HG03378 (cell line): ENCODE measurements at regions not wholly inside any gene's neighbourhood (a gene's known extent, or its start where the extent isn't known, plus 50 kb on each side); places are given as distances from the start of the nearest gene placed in this dataset.
"Not testable (repeated sequence)": the region's sequence is repeated elsewhere in the genome, so short reads cannot be mapped to it uniquely, and the experiment has no call there.

ENCODE experiments used
- ATAC-seq: cut with Tn5 transposase; IDR thresholded peaks from one replicate; pipeline ENCODE4 v1.9.1; 2021; ENCODE audit warnings: mild to moderate bottlenecking, moderate library complexity; ENCODE audit not compliant: unreplicated experiment

GRCh38 chr11:34795641-34796040 lies 120.5 kb downstream of the APIP start:
- no peak for ATAC-seq

GRCh38 chr11:34794696-34795095 lies 121.5 kb downstream of the APIP start:
- no peak for ATAC-seq

GRCh38 chr11:34793666-34794065 lies 122.5 kb downstream of the APIP start:
- ATAC-seq, result no peak

GRCh38 chr11:34792814-34793258 lies 123.3 kb downstream of the APIP start:
- no peak for ATAC-seq

DNA sequence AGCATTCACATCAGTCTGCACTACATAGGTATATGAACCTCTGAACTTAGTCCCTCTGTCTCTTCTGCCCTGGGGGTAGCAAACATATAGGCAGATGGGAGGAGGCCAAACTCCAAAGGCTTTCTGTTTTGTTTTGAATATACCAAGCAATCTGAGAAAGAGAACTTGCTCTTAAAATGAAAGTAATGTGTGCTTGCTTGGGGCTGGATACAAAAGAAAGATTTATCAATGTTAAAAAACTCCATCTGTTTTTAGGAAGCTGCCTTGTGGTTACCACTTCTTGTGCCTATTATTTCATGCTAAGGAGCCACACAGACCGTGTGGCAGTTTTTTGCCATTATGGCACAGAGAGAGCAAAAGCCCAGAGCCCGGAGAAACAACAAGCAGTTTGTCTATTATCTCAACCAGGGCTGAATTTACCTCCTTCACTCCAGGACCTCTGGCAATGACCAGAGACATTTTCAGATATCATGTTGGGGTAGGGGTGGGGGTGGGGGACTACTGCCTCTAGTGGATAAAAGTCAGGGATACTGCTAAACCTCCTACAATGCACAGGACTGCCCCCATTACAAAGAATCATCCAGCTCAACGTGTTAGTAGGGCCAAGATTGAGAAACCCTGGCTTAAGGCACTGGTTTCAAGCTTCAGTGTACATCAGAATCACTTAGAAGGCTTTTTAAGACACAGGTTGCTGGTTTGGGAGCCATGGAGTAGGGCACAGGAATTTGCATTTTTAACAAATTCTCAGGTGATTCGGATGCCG lies 124.2 kb downstream of the APIP start:
- no peak for ATAC-seq

DNA sequence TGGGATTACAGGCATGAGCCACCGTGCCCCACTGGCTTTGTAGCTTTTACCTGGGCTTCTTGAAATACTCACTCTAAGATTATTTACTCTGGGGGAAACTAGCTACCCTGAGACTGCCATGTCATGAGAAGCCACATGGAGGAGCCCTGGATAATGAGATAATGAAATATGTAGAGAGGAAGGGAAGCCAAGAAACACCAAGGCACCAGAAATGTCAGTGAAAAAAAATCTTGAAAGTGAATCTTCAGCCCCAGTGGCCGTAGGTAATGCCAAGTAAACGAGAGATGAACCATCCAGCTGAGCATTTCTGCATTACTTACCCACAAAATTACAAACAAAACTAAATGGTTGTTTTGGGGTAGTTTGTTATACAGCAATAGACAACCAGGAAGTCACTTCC lies 125.6 kb downstream of the APIP start:
- ATAC-seq, result no peak

- no peak for ATAC-seq
Measured at GRCh38 chr11:34789196-34789834, 126.9 kb downstream of the APIP start.

GRCh38 chr11:34788642-34789041 lies 127.5 kb downstream of the APIP start:
- no peak for ATAC-seq

DNA sequence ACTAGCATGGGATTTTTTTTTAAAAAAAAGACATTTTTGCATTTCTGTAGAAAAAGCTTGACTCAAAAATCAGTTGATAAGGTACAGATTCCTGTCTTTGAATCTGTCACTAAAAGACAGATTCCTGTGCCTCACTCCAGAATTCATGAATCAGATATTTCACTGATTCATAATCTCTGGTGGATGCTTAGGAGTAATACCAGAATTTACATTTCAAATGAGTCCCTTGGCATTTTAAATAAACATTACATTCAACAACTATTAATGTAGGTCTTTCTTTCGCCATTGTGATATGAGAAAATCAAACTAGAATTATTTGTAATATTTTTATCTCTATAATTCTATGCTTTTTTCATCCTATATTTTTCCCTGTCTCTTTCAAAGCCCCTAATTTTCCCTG lies 128.3 kb downstream of the APIP start:
- ATAC-seq, result no peak

DNA sequence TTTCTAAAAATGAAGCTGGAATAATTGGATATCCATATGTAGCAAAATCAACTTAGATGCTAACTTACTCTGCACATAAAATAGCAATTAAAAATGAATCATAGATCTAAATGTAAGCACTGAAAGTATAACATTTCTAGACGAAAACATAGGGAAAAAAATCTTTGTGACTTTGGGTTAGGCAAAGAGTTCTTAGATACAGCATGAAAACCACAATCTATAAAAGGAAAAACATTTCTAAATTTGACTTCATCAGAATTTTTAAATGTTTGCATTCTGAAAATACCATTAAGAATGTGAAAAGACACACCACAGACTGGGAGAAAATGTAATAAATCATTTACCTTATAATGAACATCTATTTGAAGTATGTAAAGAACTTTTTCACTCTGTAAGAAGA lies 128.8 kb downstream of the APIP start:
- no peak for ATAC-seq

DNA sequence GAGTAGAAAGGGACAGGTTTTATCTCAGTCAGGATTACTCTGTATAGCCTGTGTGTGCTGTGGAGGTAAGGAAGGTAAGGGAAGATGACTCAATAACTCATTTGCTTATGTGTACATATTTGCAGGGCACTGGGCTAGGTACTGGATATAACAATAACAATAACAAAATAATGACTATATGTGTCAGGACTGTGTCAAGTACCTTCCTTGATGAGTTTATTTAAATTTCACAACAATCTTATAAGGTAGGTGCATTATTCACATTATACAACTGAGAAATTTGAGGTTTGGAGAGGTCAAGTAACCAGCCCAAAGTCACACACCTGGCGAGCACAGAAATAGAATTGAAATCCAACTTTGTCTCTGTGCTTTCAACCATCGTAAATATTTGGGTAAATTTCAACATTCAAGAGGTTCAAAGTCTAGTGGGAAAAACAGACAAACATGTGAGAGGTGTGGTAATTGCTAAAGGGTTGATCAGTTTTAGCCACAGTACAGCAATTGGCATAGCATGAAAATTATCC lies 131.8 kb downstream of the APIP start:
- ATAC-seq, result no peak

GRCh38 chr11:34783816-34784317 lies 132.3 kb downstream of the APIP start:
- ATAC-seq, result no peak

- not testable (repeated sequence) for ATAC-seq
Measured at GRCh38 chr11:34781826-34782225, 134.4 kb downstream of the APIP start.

GRCh38 chr11:34775417-34775888 lies 140.7 kb downstream of the APIP start:
- no peak for ATAC-seq

GRCh38 chr11:34774604-34775003 lies 141.6 kb downstream of the APIP start:
- ATAC-seq, result no peak

- no peak for ATAC-seq
Measured at GRCh38 chr11:34773826-34774225, 142.4 kb downstream of the APIP start.

- ATAC-seq, result no peak
Measured at GRCh38 chr11:34773211-34773610, 143.0 kb downstream of the APIP start.

- no peak for ATAC-seq
Measured at GRCh38 chr11:34770111-34770510, 146.1 kb downstream of the APIP start.

- no peak for ATAC-seq
Measured at GRCh38 chr11:34769224-34769623, 147.0 kb downstream of the APIP start.

- ATAC-seq, result not testable (repeated sequence)
Measured at GRCh38 chr11:34762625-34763024, 141.7 kb downstream of the EHF start.

DNA sequence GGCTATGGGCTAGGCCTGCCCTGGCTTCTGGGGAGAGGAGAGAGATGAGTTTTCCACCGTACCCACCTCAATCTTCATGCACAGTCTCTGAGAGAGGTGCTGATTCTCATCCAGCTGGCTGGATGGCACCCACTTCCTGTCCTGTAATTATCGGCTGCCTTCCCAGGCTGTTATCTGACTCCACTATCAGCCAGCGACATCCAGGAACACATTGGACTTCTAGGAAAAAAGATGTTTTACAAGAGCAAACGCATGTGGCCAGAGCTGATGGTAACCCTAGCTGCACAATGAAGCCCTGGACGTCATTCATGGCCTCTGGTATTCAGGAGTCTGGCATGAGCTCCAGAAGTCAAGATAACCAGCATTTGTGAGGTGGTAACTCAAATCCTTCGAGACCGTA lies 137.4 kb downstream of the EHF start:
- ATAC-seq, result no peak

DNA sequence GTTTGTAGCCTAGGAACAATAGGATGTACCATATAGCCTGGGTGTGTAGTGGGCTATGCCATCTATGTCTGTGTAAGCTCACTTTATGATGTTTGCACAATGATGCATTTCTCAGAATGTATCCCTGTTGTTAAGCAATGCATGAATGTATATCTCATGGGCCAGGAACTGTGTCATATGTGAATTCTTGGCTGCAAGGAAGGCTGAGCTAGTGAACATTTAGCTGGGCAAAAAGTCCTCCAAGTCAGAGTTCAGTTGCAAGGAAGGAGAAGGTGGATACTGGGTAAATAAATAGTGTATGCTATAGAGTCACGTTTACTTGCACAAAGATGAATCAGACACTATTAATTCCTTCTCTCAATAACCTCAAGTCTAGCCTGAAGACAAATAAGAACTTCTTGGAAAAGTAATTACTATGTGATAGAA lies 136.1 kb downstream of the EHF start:
- no peak for ATAC-seq
